ENCODE measurements at regions not wholly inside any gene's neighbourhood (a gene's known extent, or its start where the extent isn't known, plus 50 kb on each side); places are given as distances from the start of the nearest gene placed in this dataset.

GRCh38 chr15:97592778-97593177, 367.7 kb upstream of the ARRDC4 start:
- Histone ChIP-seq H3K36me3 (replicated peaks) (no peaks in the 10 kb centered on the region), H3K4me3 (no peak overlapping the region), H3K9me3 (no peaks in the 10 kb centered on the region), H3K27me3 (ENCODE audit: low read depth) (no peaks in the 10 kb centered on the region), H3K4me1 (no peaks in the 10 kb centered on the region)
- no peak for DNase-seq (ENCODE audit: low spot score in 2 of 2)
- in situ Hi-C loops (cut with MboI; ENCODE audit: low sequenced_read_pairs): no loop called here

- Histone ChIP-seq H3K9me3 (no peaks in the 10 kb centered on the region), H3K27me3 (ENCODE audit: low read depth) (no peaks in the 10 kb centered on the region), H3K4me1 (no peaks in the 10 kb centered on the region), H3K4me3 (no peak overlapping the region), H3K36me3 (replicated peaks) (no peaks in the 10 kb centered on the region)
- DNase-seq (ENCODE audit: low spot score in 2 of 2): no peak
- in situ Hi-C loops (cut with MboI; ENCODE audit: low sequenced_read_pairs): no loop called here
These were observed 362.7 kb upstream of the ARRDC4 start for GRCh38 chr15:97597801-97598200.

GRCh38 chr15:97598353-97598798, 362.1 kb upstream of the ARRDC4 start:
- Histone ChIP-seq H3K4me1 (no peaks in the 10 kb centered on the region), H3K27me3 (ENCODE audit: low read depth) (no peaks in the 10 kb centered on the region), H3K36me3 (replicated peaks) (no peaks in the 10 kb centered on the region), H3K9me3 (no peaks in the 10 kb centered on the region), H3K4me3 (no peak overlapping the region)
- DNase-seq (ENCODE audit: low spot score in 2 of 2): no peak
- in situ Hi-C loops (cut with MboI; ENCODE audit: low sequenced_read_pairs): no loop called here

DNA sequence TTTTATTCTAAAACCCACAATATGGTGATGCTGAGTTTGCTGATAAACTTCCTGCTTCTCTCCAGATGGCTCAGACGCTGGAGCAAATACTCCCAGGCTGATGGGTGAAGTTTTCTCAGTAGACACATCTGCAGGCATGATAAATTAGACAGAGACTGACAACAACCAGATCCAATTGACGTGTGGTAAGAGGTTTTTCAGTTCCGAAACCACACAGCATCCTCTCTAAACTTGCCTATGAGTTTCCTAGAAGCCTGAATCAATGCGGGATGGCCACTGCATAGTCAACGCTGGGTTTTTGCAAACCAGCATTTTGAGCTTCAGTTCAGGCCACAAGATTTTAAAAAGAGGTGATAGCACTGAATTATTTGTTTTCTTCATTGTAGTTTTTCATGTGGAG, 360.3 kb upstream of the ARRDC4 start:
- Histone ChIP-seq H3K36me3 (replicated peaks) (no peaks in the 10 kb centered on the region), H3K9me3 (no peaks in the 10 kb centered on the region), H3K4me3 (no peak overlapping the region), H3K27me3 (ENCODE audit: low read depth) (no peaks in the 10 kb centered on the region), H3K4me1 (no peaks in the 10 kb centered on the region)
- in situ Hi-C loops (cut with MboI; ENCODE audit: low sequenced_read_pairs): no loop called here
- DNase-seq (ENCODE audit: low spot score in 2 of 2): no peak

GRCh38 chr15:97604677-97605076, 355.8 kb upstream of the ARRDC4 start:
- no peaks in the 10 kb centered on the region for H3K27me3 ChIP-seq (ENCODE audit: low read depth)
- H3K36me3 ChIP-seq (replicated peaks): no peaks in the 10 kb centered on the region
- in situ Hi-C loops (cut with MboI; ENCODE audit: low sequenced_read_pairs): no loop called here
- no peak for DNase-seq (ENCODE audit: low spot score in 2 of 2)
- no peaks in the 10 kb centered on the region for H3K9me3 ChIP-seq
- H3K4me3 ChIP-seq: no peak overlapping the region
- H3K4me1 ChIP-seq: no peaks in the 10 kb centered on the region

DNA sequence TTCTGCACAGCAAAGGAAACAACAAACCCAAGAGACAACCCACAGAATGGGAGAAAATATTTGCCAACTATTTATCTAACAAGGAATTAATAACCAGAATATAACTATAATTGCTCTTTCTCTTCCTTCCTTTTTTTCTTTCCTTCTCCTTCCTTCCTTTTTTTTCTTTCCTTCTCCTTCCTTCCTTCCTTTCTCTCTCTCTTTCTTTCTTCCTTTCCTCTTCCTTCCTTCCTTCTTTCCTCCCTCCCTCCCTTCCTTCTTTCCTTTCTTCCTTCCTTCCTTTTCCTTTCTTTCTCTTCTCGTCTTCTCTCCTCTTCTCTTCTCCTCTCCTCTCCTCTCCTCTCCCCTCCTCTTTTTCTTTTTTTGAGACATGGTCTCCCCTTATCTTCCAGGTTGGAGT, 345.4 kb upstream of the ARRDC4 start:
- no peaks in the 10 kb centered on the region for H3K9me3 ChIP-seq
- no peaks in the 10 kb centered on the region for H3K4me1 ChIP-seq
- H3K27me3 ChIP-seq (ENCODE audit: low read depth): no peaks in the 10 kb centered on the region
- in situ Hi-C loops (cut with MboI; ENCODE audit: low sequenced_read_pairs): no loop called here
- DNase-seq (ENCODE audit: low spot score in 2 of 2): no peak
- H3K4me3 ChIP-seq: no peak overlapping the region
- no peaks in the 10 kb centered on the region for H3K36me3 ChIP-seq (replicated peaks)

GRCh38 chr15:97623091-97623661, 337.3 kb upstream of the ARRDC4 start:
- no peaks in the 10 kb centered on the region for H3K9me3 ChIP-seq
- no peak for DNase-seq (ENCODE audit: low spot score in 2 of 2)
- no peaks in the 10 kb centered on the region for H3K4me1 ChIP-seq
- in situ Hi-C loops (cut with MboI; ENCODE audit: low sequenced_read_pairs): no loop called here
- no peak overlapping the region for H3K4me3 ChIP-seq
- no peaks in the 10 kb centered on the region for H3K27me3 ChIP-seq (ENCODE audit: low read depth)
- H3K36me3 ChIP-seq (replicated peaks): no peaks in the 10 kb centered on the region

DNA sequence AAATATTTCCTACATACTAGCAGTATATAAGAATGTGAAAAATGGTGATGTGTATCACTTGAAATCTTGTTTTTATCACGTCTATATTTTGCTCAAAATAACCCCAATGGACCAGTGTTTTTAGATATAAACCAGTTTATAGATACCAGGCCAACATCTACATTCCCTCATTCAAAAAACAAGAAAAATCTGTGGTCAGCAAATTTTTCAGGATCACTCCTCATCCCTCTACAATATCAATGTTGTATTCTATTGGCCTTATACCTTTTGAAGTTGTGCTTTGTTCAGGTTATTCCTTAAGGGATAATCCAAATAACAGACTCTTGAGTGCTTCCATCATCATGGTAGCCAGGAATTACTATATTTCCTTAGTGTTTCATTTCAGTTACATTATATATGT, 332.9 kb upstream of the ARRDC4 start:
- Histone ChIP-seq H3K4me3 (no peak overlapping the region), H3K36me3 (replicated peaks) (no peaks in the 10 kb centered on the region), H3K27me3 (ENCODE audit: low read depth) (no peaks in the 10 kb centered on the region), H3K4me1 (no peaks in the 10 kb centered on the region), H3K9me3 (no peaks in the 10 kb centered on the region)
- in situ Hi-C loops (cut with MboI; ENCODE audit: low sequenced_read_pairs): no loop called here
- DNase-seq (ENCODE audit: low spot score in 2 of 2): no peak

DNA sequence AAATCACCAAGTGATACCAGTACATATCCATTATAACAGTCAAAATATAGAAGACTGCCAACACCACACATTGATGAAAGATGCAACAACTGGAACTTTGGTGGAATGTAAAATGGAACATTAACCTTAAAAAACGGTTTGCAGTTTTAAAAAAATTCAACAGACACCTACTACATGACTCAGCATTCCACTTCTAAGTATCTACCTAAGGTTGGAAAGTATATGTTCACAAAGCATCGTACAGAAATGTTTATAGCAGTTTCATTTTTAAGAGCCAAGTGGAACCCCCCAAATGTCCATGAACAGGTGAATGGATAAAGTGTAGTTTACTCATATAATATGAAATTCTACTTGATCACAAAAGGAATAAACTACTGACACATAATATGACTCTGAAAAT, 314.7 kb upstream of the ARRDC4 start:
- in situ Hi-C loops (cut with MboI; ENCODE audit: low sequenced_read_pairs): no loop called here
- H3K4me3 ChIP-seq: no peak overlapping the region
- H3K9me3 ChIP-seq: no peaks in the 10 kb centered on the region
- H3K4me1 ChIP-seq: no peaks in the 10 kb centered on the region
- no peak for DNase-seq (ENCODE audit: low spot score in 2 of 2)
- H3K36me3 ChIP-seq (replicated peaks): no peaks in the 10 kb centered on the region
- H3K27me3 ChIP-seq (ENCODE audit: low read depth): no peaks in the 10 kb centered on the region

DNA sequence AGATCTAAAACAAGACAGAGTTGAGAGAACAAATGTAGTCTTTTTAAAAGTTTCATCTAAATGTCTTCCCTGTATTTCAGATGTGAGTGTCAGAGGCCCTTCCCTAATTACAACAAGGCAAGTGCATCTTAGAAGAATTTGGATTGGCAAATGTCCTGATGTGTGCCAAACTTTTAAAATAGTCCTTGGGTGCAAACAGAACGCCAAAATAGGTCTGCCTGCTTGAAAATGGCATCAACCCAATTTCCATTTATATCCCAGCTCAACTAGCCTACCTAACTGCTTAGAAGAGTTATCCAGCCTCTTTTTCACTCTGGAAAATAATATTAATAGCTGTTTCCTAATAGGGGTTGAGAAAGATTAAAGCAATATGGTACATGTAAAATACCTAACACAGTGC, 311.8 kb upstream of the ARRDC4 start:
- Histone ChIP-seq H3K36me3 (replicated peaks) (no peaks in the 10 kb centered on the region), H3K4me1 (no peaks in the 10 kb centered on the region), H3K27me3 (ENCODE audit: low read depth) (no peaks in the 10 kb centered on the region), H3K4me3 (no peak overlapping the region), H3K9me3 (no peaks in the 10 kb centered on the region)
- DNase-seq (ENCODE audit: low spot score in 2 of 2): no peak
- in situ Hi-C loops (cut with MboI; ENCODE audit: low sequenced_read_pairs): no loop called here

GRCh38 chr15:97652041-97652440, 308.5 kb upstream of the ARRDC4 start:
- Histone ChIP-seq H3K27me3 (ENCODE audit: low read depth) (no peaks in the 10 kb centered on the region), H3K4me1 (no peaks in the 10 kb centered on the region), H3K9me3 (no peaks in the 10 kb centered on the region), H3K36me3 (replicated peaks) (no peaks in the 10 kb centered on the region), H3K4me3 (no peak overlapping the region)
- DNase-seq (ENCODE audit: low spot score in 2 of 2): no peak
- in situ Hi-C loops (cut with MboI; ENCODE audit: low sequenced_read_pairs): no loop called here

GRCh38 chr15:97652700-97653167, 307.8 kb upstream of the ARRDC4 start:
- no peaks in the 10 kb centered on the region for H3K36me3 ChIP-seq (replicated peaks)
- H3K4me1 ChIP-seq: no peaks in the 10 kb centered on the region
- no peak for DNase-seq (ENCODE audit: low spot score in 2 of 2)
- in situ Hi-C loops (cut with MboI; ENCODE audit: low sequenced_read_pairs): no loop called here
- H3K4me3 ChIP-seq: no peak overlapping the region
- no peaks in the 10 kb centered on the region for H3K27me3 ChIP-seq (ENCODE audit: low read depth)
- no peaks in the 10 kb centered on the region for H3K9me3 ChIP-seq

- Histone ChIP-seq H3K9me3 (no peaks in the 10 kb centered on the region), H3K36me3 (replicated peaks) (no peaks in the 10 kb centered on the region), H3K4me3 (no peak overlapping the region), H3K27me3 (ENCODE audit: low read depth) (no peaks in the 10 kb centered on the region), H3K4me1 (no peaks in the 10 kb centered on the region)
- in situ Hi-C loops (cut with MboI; ENCODE audit: low sequenced_read_pairs): no loop called here
- no peak for DNase-seq (ENCODE audit: low spot score in 2 of 2)
These were observed 306.6 kb upstream of the ARRDC4 start for GRCh38 chr15:97653896-97654295.

- in situ Hi-C loops (cut with MboI; ENCODE audit: low sequenced_read_pairs): no loop called here
- no peaks in the 10 kb centered on the region for H3K27me3 ChIP-seq (ENCODE audit: low read depth)
- DNase-seq (ENCODE audit: low spot score in 2 of 2): no peak
- no peaks in the 10 kb centered on the region for H3K4me1 ChIP-seq
- no peak overlapping the region for H3K4me3 ChIP-seq
- H3K36me3 ChIP-seq (replicated peaks): no peaks in the 10 kb centered on the region
- no peaks in the 10 kb centered on the region for H3K9me3 ChIP-seq
These were observed 305.9 kb upstream of the ARRDC4 start for GRCh38 chr15:97654481-97655076.

DNA sequence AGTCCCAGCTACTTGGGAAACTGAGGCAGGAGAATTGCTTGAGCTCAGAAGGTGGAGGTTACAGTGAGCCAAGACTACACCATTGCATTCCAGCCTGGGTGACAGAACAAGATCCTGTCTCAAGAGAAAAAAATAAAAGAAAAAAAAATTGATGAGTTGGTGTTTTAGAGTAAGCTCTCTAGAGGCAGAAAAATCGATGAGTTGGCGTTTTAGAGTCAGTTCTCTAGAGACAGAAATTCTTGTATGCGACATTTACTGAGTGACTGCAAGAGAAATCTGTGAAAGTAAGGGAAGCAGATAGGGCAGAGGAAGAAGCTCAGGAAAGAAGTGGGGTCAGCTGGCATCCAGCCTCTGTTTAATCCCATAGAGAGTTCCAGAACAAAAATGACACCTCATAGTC, 298.7 kb upstream of the ARRDC4 start:
- Histone ChIP-seq H3K4me3 (no peak overlapping the region), H3K4me1 (no peaks in the 10 kb centered on the region), H3K36me3 (replicated peaks) (no peaks in the 10 kb centered on the region), H3K9me3 (no peaks in the 10 kb centered on the region), H3K27me3 (ENCODE audit: low read depth) (no peaks in the 10 kb centered on the region)
- no peak for DNase-seq (ENCODE audit: low spot score in 2 of 2)
- in situ Hi-C loops (cut with MboI; ENCODE audit: low sequenced_read_pairs): no loop called here

All from HAP-1 (cell line).